GM21515 (cell line): ENCODE measurements at regions not wholly inside any gene's neighbourhood (a gene's known extent, or its start where the extent isn't known, plus 50 kb on each side); places are given as distances from the start of the nearest gene placed in this dataset.
"Not testable (repeated sequence)": the region's sequence is repeated elsewhere in the genome, so short reads cannot be mapped to it uniquely, and the experiment has no call there.

Source experiments
- ATAC-seq: cut with Tn5 transposase; IDR thresholded peaks from one replicate; pipeline ENCODE4 v1.9.1; 2021; ENCODE audit not compliant: unreplicated experiment

GRCh38 chr10:2576892-2577291 lies 490.5 kb upstream of the PFKP start:
- no peak for ATAC-seq

- ATAC-seq, result no peak
Observed at GRCh38 chr10:2575460-2575859, 491.9 kb upstream of the PFKP start.

GRCh38 chr10:2572611-2573010 lies 494.7 kb upstream of the PFKP start:
- ATAC-seq, result no peak

GRCh38 chr10:2556883-2557282 lies 510.5 kb upstream of the PFKP start:
- no peak for ATAC-seq

GRCh38 chr10:2548071-2548470 lies 519.3 kb upstream of the PFKP start:
- ATAC-seq, result no peak

- ATAC-seq, result no peak
Observed at GRCh38 chr10:2547606-2548005, 519.7 kb upstream of the PFKP start.

- ATAC-seq, result not testable (repeated sequence)
Observed at GRCh38 chr10:2546894-2547293, 520.5 kb upstream of the PFKP start.

GRCh38 chr10:2543974-2544373 lies 523.4 kb upstream of the PFKP start:
- no peak for ATAC-seq

GRCh38 chr10:2543142-2543886 lies 524.0 kb upstream of the PFKP start:
- no peak for ATAC-seq

- ATAC-seq, result no peak
Observed at GRCh38 chr10:2541176-2541575, 526.2 kb upstream of the PFKP start.

GRCh38 chr10:2529945-2530344 lies 537.4 kb upstream of the PFKP start:
- ATAC-seq, result no peak

GRCh38 chr10:2525781-2526180 lies 541.6 kb upstream of the PFKP start:
- ATAC-seq, result no peak

GRCh38 chr10:2519139-2519538 lies 548.2 kb upstream of the PFKP start:
- ATAC-seq, result no peak

- no peak for ATAC-seq
Observed at GRCh38 chr10:2509081-2509531, 558.2 kb upstream of the PFKP start.

GRCh38 chr10:2501366-2501940 lies 565.9 kb upstream of the PFKP start:
- ATAC-seq, result not testable (repeated sequence)

GRCh38 chr10:2494399-2494798 lies 572.9 kb upstream of the PFKP start:
- ATAC-seq, result no peak

GRCh38 chr10:2488446-2489005 lies 578.8 kb upstream of the PFKP start:
- no peak for ATAC-seq

- no peak for ATAC-seq
Observed at GRCh38 chr10:2487921-2488320, 579.4 kb upstream of the PFKP start.

GRCh38 chr10:2478656-2479055 lies 588.7 kb upstream of the PFKP start:
- no peak for ATAC-seq

- no peak for ATAC-seq
Observed at GRCh38 chr10:2476812-2477553, 590.4 kb upstream of the PFKP start.

GRCh38 chr10:2476218-2476811 lies 591.0 kb upstream of the PFKP start:
- ATAC-seq, result no peak
